ENCODE measurements at regions not wholly inside any gene's neighbourhood (a gene's known extent, or its start where the extent isn't known, plus 50 kb on each side); places are given as distances from the start of the nearest gene placed in this dataset.
A peak's percentile ranks its signal among the peaks of the same experiment; 100 is the strongest.

- no peak for ATAC-seq
- TF ChIP-seq ZNF70 (CRISPR knock-in tag; IDR thresholded peaks at IDR 0.05) = no peak
- no peak for TF ChIP-seq ZNF8 (CRISPR knock-in tag; IDR thresholded peaks at IDR 0.05)
Observed at GRCh38 chr2:58680755-58681310, 439.7 kb upstream of the FANCL start.

- no peak for ATAC-seq
- no peak for TF ChIP-seq ZFP3 (CRISPR knock-in tag; IDR thresholded peaks at IDR 0.05)
- no peak for TF ChIP-seq ZC3H10 (CRISPR knock-in tag; IDR thresholded peaks at IDR 0.05)
- no peak for TF ChIP-seq PPARA (CRISPR knock-in tag; IDR thresholded peaks at IDR 0.05; ENCODE audit: borderline replicate concordance)
- TF ChIP-seq ESRRG (CRISPR knock-in tag; IDR thresholded peaks at IDR 0.05) = no peak
- no peak for TF ChIP-seq OSR1 (CRISPR knock-in tag; IDR thresholded peaks at IDR 0.05)
- TF ChIP-seq TSHZ2 (CRISPR knock-in tag; IDR thresholded peaks at IDR 0.05) = no peak
- no peak for TF ChIP-seq TOX (CRISPR knock-in tag; IDR thresholded peaks at IDR 0.05; ENCODE audit: borderline replicate concordance)
- no peak for TF ChIP-seq CSRNP3 (CRISPR knock-in tag; IDR thresholded peaks at IDR 0.05)
- no peak for TF ChIP-seq ZNF70 (CRISPR knock-in tag; IDR thresholded peaks at IDR 0.05)
- TF ChIP-seq ARNTL (CRISPR knock-in tag; IDR thresholded peaks at IDR 0.05; ENCODE audit: borderline replicate concordance, low read depth) = no peak
- no peak for TF ChIP-seq ZNF8 (CRISPR knock-in tag; IDR thresholded peaks at IDR 0.05)
- no peak for TF ChIP-seq ZNF565 (CRISPR knock-in tag; conservative IDR thresholded peaks at IDR 0.05; ENCODE audit: low read depth)
- no peak for TF ChIP-seq SNAI2 (CRISPR knock-in tag; IDR thresholded peaks at IDR 0.05)
- TF ChIP-seq ISL1 (CRISPR knock-in tag; IDR thresholded peaks at IDR 0.05) = no peak
- no peak for TF ChIP-seq BACH2 (CRISPR knock-in tag; IDR thresholded peaks at IDR 0.05; ENCODE audit: borderline replicate concordance)
- no peak for TF ChIP-seq RARB (CRISPR knock-in tag; IDR thresholded peaks at IDR 0.05)
Observed at GRCh38 chr2:58677748-58678147, 436.6 kb upstream of the FANCL start.

- TF ChIP-seq ZFP3 (CRISPR knock-in tag; IDR thresholded peaks at IDR 0.05) (no peak), GLIS3 (CRISPR knock-in tag; IDR thresholded peaks at IDR 0.05) (no peak), ZNF70 (CRISPR knock-in tag; IDR thresholded peaks at IDR 0.05) (no peak), ZFP30 (CRISPR knock-in tag; IDR thresholded peaks at IDR 0.05) (peak; percentile 35; the same call in 1 of the 2 replicates)
- no peak for ATAC-seq
Observed at GRCh38 chr2:58671675-58672074, 430.6 kb upstream of the FANCL start.

- ATAC-seq = no peak
- TF ChIP-seq GLIS3 (CRISPR knock-in tag; IDR thresholded peaks at IDR 0.05) = no peak
- no peak for TF ChIP-seq ZFP30 (CRISPR knock-in tag; IDR thresholded peaks at IDR 0.05)
- no peak for TF ChIP-seq PPARA (CRISPR knock-in tag; IDR thresholded peaks at IDR 0.05; ENCODE audit: borderline replicate concordance)
- TF ChIP-seq OSR1 (CRISPR knock-in tag; IDR thresholded peaks at IDR 0.05) = no peak
- no peak for TF ChIP-seq ESRRG (CRISPR knock-in tag; IDR thresholded peaks at IDR 0.05)
- TF ChIP-seq ISL1 (CRISPR knock-in tag; IDR thresholded peaks at IDR 0.05) = no peak
- TF ChIP-seq TOX (CRISPR knock-in tag; IDR thresholded peaks at IDR 0.05; ENCODE audit: borderline replicate concordance) = no peak
- TF ChIP-seq BACH2 (CRISPR knock-in tag; IDR thresholded peaks at IDR 0.05; ENCODE audit: borderline replicate concordance) = no peak
- no peak for TF ChIP-seq POU6F1 (CRISPR knock-in tag; IDR thresholded peaks at IDR 0.05; ENCODE audit: borderline replicate concordance, low read depth)
- no peak for TF ChIP-seq ARNTL (CRISPR knock-in tag; IDR thresholded peaks at IDR 0.05; ENCODE audit: borderline replicate concordance, low read depth)
- TF ChIP-seq CREB5 (CRISPR knock-in tag; IDR thresholded peaks at IDR 0.05; ENCODE audit: low read depth) = no peak
- no peak for TF ChIP-seq TSHZ2 (CRISPR knock-in tag; IDR thresholded peaks at IDR 0.05)
- no peak for TF ChIP-seq ZNF565 (CRISPR knock-in tag; conservative IDR thresholded peaks at IDR 0.05; ENCODE audit: low read depth)
- TF ChIP-seq CSRNP3 (CRISPR knock-in tag; IDR thresholded peaks at IDR 0.05) = no peak
- no peak for TF ChIP-seq PATZ1 (CRISPR knock-in tag; IDR thresholded peaks at IDR 0.05; ENCODE audit: borderline replicate concordance)
Observed at GRCh38 chr2:58669998-58670397, 428.9 kb upstream of the FANCL start.
